ENCODE measurements at regions not wholly inside any gene's neighbourhood (a gene's known extent, or its start where the extent isn't known, plus 50 kb on each side); places are given as distances from the start of the nearest gene placed in this dataset.

DNA sequence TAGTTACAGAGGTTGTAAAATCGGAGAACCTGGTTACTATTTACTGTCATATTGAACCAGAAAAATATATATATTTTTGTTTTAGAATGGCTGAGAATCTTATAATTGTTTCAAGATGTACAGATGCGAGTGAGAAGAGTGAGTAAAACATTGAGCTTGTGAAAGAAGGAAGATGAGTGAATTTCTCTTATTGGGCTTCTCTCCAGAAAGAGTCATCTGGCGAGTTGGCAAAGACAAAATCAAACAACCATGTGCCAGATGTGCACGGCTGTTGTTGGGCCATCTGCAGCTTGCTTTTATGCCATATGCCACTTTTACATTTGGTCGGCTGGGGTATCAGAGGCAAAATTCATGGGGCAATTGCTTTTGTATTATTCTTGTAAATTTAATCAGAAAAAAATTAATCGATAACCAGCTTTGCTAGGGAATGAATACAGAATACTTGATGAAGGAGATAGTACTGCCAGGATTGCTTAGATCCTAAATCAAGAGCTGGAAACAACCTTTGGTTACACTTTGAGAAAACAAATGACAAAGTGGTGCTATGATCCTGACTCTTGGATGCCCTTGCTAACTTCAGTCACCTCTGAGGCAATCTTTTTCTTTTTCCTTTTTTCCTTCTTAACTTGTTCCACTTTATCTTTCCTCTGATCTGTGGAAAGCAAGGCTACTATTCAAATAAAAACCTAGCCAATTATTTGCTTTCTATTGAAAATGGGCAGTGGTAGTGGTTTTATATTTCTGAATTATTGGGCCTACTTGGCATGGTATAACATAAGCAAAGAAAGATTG, 97.1 kb upstream of the GRIK2 start:
- DNase-seq (ENCODE audit: low spot score), result no peak

DNA sequence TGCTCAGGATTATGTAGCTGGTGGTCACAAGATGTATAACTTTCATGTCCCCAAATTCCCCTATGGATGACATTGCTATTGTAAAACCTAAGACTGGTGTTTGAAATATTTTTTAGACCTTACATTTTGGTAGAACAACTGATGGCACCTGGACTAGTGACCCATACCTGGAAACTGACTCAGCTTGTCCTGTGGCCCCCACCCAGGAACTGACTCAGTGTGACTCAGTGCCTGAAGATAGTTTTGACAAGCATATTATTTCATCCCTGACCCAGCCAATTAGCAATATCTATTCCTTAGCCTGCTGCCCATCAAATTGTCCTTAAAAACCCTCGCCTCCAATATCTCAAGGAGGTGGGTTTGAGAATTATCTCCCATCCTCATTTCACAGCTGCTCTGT, 90.9 kb upstream of the GRIK2 start:
- no peak for DNase-seq (ENCODE audit: low spot score)

DNA sequence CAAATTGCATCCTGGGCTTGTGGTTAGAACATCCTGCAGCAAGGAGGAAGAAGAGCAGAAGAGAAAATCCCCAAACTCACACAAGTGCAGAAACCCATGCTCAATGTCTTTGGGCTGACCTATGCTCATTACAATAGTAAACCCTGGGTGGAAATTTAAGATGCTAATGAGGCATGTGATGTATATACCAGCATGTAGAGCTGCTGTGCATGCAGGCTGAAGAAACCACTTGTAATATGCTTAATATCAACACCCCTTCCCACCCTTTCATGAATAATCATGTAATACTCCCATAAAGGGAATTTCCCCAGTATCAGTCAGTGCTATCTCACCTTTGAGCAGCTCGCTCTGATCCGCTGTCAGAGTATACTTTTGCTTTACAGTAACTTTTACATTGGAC, 90.0 kb upstream of the GRIK2 start:
- DNase-seq (ENCODE audit: low spot score), result no peak

DNA sequence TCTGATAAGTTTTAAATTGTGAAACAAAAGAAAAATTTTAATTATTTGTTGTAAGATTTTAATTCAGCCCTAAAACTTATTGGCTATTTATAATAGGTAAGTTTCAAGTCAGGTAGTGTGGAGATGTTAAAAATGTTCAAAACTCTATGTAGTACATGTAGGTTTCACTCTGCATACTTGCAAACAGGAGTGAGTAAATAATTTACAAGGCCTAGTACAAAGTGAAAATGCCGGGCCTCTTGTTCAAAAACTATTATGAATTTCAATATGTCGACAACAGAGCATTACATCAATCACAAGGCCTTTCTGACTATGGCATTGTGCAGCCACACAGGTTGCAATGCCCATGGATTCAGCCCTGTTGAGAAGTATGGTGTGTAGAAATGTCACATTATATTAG, 80.9 kb upstream of the GRIK2 start:
- no peak for DNase-seq (ENCODE audit: low spot score)

DNA sequence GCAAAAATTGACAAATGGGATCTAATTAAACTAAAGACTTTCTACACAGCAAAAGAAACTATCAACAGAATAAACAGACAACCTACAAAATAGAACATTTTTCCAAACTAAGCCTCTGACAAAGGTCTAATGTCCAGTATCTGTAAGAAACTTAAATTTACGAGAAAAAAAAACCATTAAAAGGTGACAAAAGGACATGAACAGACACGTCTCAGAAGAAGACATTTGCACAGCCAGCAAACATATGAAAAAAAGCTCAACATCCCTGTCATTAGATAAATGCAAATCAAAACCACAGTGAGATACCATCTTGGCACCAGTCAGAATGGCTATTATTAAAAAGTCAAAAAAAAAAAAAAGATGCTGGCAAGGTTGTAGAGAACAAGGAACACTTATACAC, 70.6 kb upstream of the GRIK2 start:
- no peak for DNase-seq (ENCODE audit: low spot score)

DNA sequence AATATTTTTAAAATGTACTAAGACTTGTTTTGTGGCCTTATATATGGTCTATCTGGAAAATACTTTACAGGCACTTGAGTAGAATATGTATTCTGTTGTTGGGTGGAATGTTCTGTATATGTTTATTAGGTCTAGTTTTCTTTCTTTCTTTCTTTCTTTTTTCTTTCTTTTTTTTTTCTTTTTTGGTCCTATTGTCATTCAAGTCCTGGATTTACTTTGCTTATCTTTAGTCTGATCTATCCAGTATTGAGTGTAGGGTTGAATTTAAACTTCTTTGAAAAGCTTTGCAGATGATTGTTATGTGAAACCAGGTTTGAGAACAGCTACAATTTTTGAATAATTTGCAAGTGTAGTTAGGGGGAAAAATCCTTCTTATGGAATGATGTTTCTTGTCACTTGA, 67.1 kb upstream of the GRIK2 start:
- no peak for DNase-seq (ENCODE audit: low spot score)

DNA sequence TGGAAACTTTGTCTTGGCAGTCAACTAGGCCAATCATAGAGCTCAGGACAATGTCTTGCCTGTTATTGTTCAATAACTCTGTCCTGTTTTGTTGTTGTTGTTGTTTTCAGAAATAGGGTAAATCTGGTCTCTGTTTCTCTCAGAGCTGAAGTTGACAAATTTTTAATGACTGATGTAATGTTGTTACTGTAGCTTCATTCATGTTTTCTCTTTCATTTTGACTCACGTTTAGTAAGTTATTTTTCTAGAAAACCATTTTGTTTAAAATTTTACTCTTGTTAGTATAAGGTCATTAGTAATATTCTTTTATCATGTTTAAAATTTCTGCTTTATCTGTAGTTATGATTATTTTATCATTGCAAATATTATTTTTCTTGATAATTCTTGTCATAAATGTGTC, 51.6 kb upstream of the GRIK2 start:
- DNase-seq (ENCODE audit: low spot score), result no peak

Measured in H4 (cell line).